H1 (cell line): ENCODE measurements at regions not wholly inside any gene's neighbourhood (a gene's known extent, or its start where the extent isn't known, plus 50 kb on each side); places are given as distances from the start of the nearest gene placed in this dataset.

Source experiments
- JUN ChIP-seq: IDR thresholded peaks from 2 replicates; pipeline ENCODE4 v1.6.1; 2011; ENCODE audit warnings: low read depth, mild to moderate bottlenecking, improper control_type of control experiment, low read length
- JUND ChIP-seq: IDR thresholded peaks from 2 replicates; pipeline ENCODE4 v1.6.1; 2011; ENCODE audit warnings: mild to moderate bottlenecking, improper control_type of control experiment, low read length
- NRF1 ChIP-seq: IDR thresholded peaks from 2 replicates; pipeline ENCODE4 v1.6.1; 2011; ENCODE audit warnings: mild to moderate bottlenecking, low read depth, low read length, improper control_type of control experiment
- RAD21 ChIP-seq, 2 experiments: IDR thresholded peaks in 1 of 2; conservative IDR thresholded peaks in 1 of 2; 2 replicates each; pipeline ENCODE4 v1.6.1; 2011; ENCODE audit warnings: low read depth in 2 of 2, low read length in 2 of 2, improper control_type of control experiment in 1 of 2, inconsistent platforms in 1 of 2, mild to moderate bottlenecking in 1 of 2, moderate library complexity in 1 of 2
- SRF ChIP-seq: IDR thresholded peaks from 2 replicates; pipeline ENCODE4 v1.6.1; 2011; ENCODE audit warnings: mild to moderate bottlenecking, low read depth, low read length, moderate library complexity
- SUZ12 ChIP-seq: fragments of 200-600 bp; sonication (generic); IDR thresholded peaks from 2 replicates; pipeline ENCODE4 v1.6.1; 2012; ENCODE audit warnings: mild to moderate bottlenecking, inconsistent platforms, low read length, moderate library complexity, mixed read lengths
- TF ChIP-seq, protein P1 (sequence below), 3 experiments: IDR thresholded peaks; 1 replicate in 2 of 3; 2 replicates in 1 of 3; pipeline versions ENCODE4 v1.5.1 to v1.6.1; 2011; ENCODE audit warnings: low read length in 3 of 3, mild to moderate bottlenecking in 3 of 3, inconsistent platforms in 2 of 3, low read depth in 1 of 3, moderate library complexity in 1 of 3; ENCODE audit not compliant: insufficient read depth in 1 of 3; ENCODE audit errors: control extremely low read depth in 1 of 3
- TF ChIP-seq, protein P2 (sequence below): IDR thresholded peaks from 2 replicates; pipeline ENCODE4 v1.6.1; 2012; ENCODE audit warnings: inconsistent platforms

DNA sequence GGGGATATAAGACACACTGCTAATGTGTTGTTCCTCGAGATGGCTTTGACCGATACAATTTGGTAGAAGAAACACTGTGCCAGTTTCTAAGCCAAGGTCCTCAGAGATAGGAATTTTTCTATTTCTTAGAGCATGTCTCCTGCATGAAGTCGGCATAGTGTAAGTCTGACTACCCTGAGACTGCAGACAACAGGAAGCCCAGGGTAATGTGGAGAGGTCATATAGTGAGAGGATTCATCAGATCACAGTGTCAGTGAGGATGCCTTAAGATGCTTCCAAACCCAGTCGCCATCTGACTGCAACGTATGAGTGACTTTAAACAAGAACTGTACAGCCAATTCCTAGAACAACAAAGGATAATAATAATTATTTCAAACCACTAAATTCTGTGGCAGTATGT, 818.3 kb upstream of the GYPC start:
- TF ChIP-seq SUZ12, result no peak
- TF ChIP-seq SRF, result no peak
- TF ChIP-seq, protein P1, sequence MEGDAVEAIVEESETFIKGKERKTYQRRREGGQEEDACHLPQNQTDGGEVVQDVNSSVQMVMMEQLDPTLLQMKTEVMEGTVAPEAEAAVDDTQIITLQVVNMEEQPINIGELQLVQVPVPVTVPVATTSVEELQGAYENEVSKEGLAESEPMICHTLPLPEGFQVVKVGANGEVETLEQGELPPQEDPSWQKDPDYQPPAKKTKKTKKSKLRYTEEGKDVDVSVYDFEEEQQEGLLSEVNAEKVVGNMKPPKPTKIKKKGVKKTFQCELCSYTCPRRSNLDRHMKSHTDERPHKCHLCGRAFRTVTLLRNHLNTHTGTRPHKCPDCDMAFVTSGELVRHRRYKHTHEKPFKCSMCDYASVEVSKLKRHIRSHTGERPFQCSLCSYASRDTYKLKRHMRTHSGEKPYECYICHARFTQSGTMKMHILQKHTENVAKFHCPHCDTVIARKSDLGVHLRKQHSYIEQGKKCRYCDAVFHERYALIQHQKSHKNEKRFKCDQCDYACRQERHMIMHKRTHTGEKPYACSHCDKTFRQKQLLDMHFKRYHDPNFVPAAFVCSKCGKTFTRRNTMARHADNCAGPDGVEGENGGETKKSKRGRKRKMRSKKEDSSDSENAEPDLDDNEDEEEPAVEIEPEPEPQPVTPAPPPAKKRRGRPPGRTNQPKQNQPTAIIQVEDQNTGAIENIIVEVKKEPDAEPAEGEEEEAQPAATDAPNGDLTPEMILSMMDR (IDR thresholded peaks at IDR 0.05; ENCODE audit: control extremely low read depth in 1 of 3, insufficient read depth in 1 of 3, low read depth in 1 of 3, low read length in 3 of 3), result no peak
- no peak for TF ChIP-seq NRF1
- TF ChIP-seq RAD21 (IDR thresholded peaks at IDR 0.05 in 1 of 2, conservative IDR thresholded peaks at IDR 0.05 in 1 of 2; ENCODE audit: low read depth in 2 of 2, low read length in 2 of 2), result no peak
- TF ChIP-seq, protein P2, sequence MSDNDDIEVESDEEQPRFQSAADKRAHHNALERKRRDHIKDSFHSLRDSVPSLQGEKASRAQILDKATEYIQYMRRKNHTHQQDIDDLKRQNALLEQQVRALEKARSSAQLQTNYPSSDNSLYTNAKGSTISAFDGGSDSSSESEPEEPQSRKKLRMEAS, result no peak
- TF ChIP-seq JUND, result no peak
- TF ChIP-seq JUN, result no peak
